Trophoblast cell (in vitro differentiated cells and primary cell): ENCODE measurements at regions not wholly inside any gene's neighbourhood (a gene's known extent, or its start where the extent isn't known, plus 50 kb on each side); places are given as distances from the start of the nearest gene placed in this dataset.

Experiments used
- DNase-seq, 2 donors: peaks; one replicate each; pipeline ENCODE4 v3.0.0-alpha.2; 2016
- H2AFZ ChIP-seq: 2 replicates; pipeline ENCODE4 v1.6.1; 2013; ENCODE audit warnings: low read length, moderate library complexity, mild to moderate bottlenecking; ENCODE audit not compliant: insufficient read depth, poor library complexity
- H2AK5ac ChIP-seq: 2 replicates; pipeline ENCODE4 v1.6.1; 2013; ENCODE audit warnings: mild to moderate bottlenecking, low read length
- H2BK120ac ChIP-seq: 2 replicates; pipeline ENCODE4 v1.6.1; 2013; ENCODE audit warnings: low read length, mild to moderate bottlenecking, moderate library complexity; ENCODE audit not compliant: insufficient read depth, poor library complexity
- H2BK12ac ChIP-seq: 2 replicates; pipeline ENCODE4 v1.6.1; 2013; ENCODE audit warnings: mild to moderate bottlenecking, low read length, moderate library complexity
- H2BK5ac ChIP-seq: 2 replicates; pipeline ENCODE4 v1.6.1; 2013; ENCODE audit warnings: low read length, low read depth, moderate library complexity, mild to moderate bottlenecking; ENCODE audit not compliant: poor library complexity
- H3K14ac ChIP-seq: 2 replicates; pipeline ENCODE4 v1.6.1; 2013; ENCODE audit warnings: mild to moderate bottlenecking, low read length
- H3K18ac ChIP-seq: 2 replicates; pipeline ENCODE4 v1.6.1; 2013; ENCODE audit warnings: mild to moderate bottlenecking, low read length
- H3K23ac ChIP-seq: 2 replicates; pipeline ENCODE4 v1.6.1; 2013; ENCODE audit warnings: low read length
- H3K27ac ChIP-seq: 2 replicates; pipeline ENCODE4 v1.5.1; 2013; ENCODE audit warnings: low read depth, mild to moderate bottlenecking, inconsistent platforms, low read length, moderate library complexity
- H3K27me3 ChIP-seq: 2 replicates; pipeline ENCODE4 v1.6.1; 2013; ENCODE audit warnings: inconsistent platforms, mild to moderate bottlenecking, low read length, moderate library complexity; ENCODE audit not compliant: insufficient read depth
- H3K36me3 ChIP-seq, 2 experiments: 1 replicate in 1 of 2; 2 replicates in 1 of 2; pipeline ENCODE4 v1.6.1; 2013; ENCODE audit warnings: low read length in 2 of 2, mild to moderate bottlenecking in 2 of 2, moderate library complexity in 1 of 2; ENCODE audit not compliant: insufficient read depth in 2 of 2, control insufficient read depth in 1 of 2
- H3K4ac ChIP-seq: 2 replicates; pipeline ENCODE4 v1.6.1; 2013; ENCODE audit warnings: low read depth, mild to moderate bottlenecking, low read length, moderate library complexity
- H3K4me1 ChIP-seq, 2 experiments: 1 replicate in 1 of 2; 2 replicates in 1 of 2; pipeline ENCODE4 v1.6.1; 2013; ENCODE audit warnings: low read length in 2 of 2, mild to moderate bottlenecking in 2 of 2, moderate library complexity in 1 of 2; ENCODE audit not compliant: insufficient read depth in 2 of 2, control insufficient read depth in 1 of 2
- H3K4me2 ChIP-seq: 2 replicates; pipeline ENCODE4 v1.6.1; 2013; ENCODE audit warnings: inconsistent platforms, mild to moderate bottlenecking, low read length, moderate library complexity
- H3K4me3 ChIP-seq: 2 replicates; pipeline ENCODE4 v1.5.1; 2013; ENCODE audit warnings: mild to moderate bottlenecking, low read depth, low read length, inconsistent platforms
- H3K79me1 ChIP-seq: one replicate; pipeline ENCODE4 v1.6.1; 2013; ENCODE audit warnings: low read length
- H3K79me2 ChIP-seq: 2 replicates; pipeline ENCODE4 v1.6.1; 2013; ENCODE audit warnings: low read length, mild to moderate bottlenecking; ENCODE audit not compliant: control insufficient read depth, insufficient read depth, poor library complexity
- H3K9ac ChIP-seq: 2 replicates; pipeline ENCODE4 v1.6.1; 2013; ENCODE audit warnings: mild to moderate bottlenecking, low read length
- H3K9me3 ChIP-seq: 2 replicates; pipeline ENCODE4 v1.6.1; 2013; ENCODE audit warnings: low read depth, mild to moderate bottlenecking, control low read depth, inconsistent platforms, low read length; ENCODE audit not compliant: insufficient read depth
- H4K12ac ChIP-seq: 2 replicates; pipeline ENCODE4 v1.6.1; 2013; ENCODE audit warnings: low read depth, mild to moderate bottlenecking, low read length, moderate library complexity
- H4K8ac ChIP-seq: 2 replicates; pipeline ENCODE4 v1.6.1; 2013; ENCODE audit warnings: low read depth, mild to moderate bottlenecking, low read length, moderate library complexity
- H4K91ac ChIP-seq: one replicate; pipeline ENCODE4 v1.6.1; 2013; ENCODE audit warnings: low read depth, mild to moderate bottlenecking, low read length, moderate library complexity
- WGBS: extraction: QIAGEN DNeasy Blood & Tissue Kit; methylation state at CpG from one replicate; pipeline ENCODE4 v1.1.7; 2013; ENCODE audit warnings: missing lambda C conversion rate; ENCODE audit not compliant: insufficient read length, insufficient coverage; ENCODE audit errors: extremely low coverage; 5-methylcytosine and 5-hydroxymethylcytosine counted together

DNA sequence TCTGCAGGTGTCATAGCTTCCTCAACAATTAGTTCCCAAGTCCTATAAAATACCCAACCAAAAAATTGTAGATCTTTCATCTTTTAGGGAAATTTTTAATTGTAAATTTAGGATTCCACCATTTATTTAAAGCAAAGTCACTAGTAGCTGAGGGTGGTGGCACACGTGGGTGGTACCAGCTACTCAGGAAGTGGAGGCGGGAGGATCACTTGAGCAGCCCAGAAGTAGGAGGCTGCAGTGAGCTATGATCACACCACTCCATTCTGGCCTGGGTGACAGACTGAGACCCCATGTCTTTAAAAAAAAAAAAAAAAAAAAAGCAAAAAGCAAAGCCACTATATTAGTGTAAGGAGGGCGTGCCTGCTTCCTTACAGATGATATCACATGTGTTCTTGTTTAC, 60.3 kb upstream of the GREB1L start:
- Histone ChIP-seq H3K14ac (no peak overlapping the region), H3K9ac (no peak overlapping the region), H4K91ac (no peak overlapping the region), H3K9me3 (no peaks in the 10 kb centered on the region), H2AK5ac (no peak overlapping the region), H2BK120ac (no peak overlapping the region), H2AFZ (no peak overlapping the region), H3K18ac (no peak overlapping the region), H4K12ac (no peak overlapping the region), H2BK12ac (no peak overlapping the region), H3K79me1 (no peaks in the 10 kb centered on the region), H3K23ac (no peak overlapping the region), H3K36me3 (no peaks in the 10 kb centered on the region), H3K4me3 (no peak overlapping the region), H3K4me1 (peaks cover 3 to 9% of the 10 kb centered on the region in 2 experiments), H3K79me2 (no peaks in the 10 kb centered on the region), H3K27ac (no peak overlapping the region), H4K8ac (no peak overlapping the region), H3K4me2 (no peak overlapping the region), H3K4ac (no peak overlapping the region), H3K27me3 (no peaks in the 10 kb centered on the region), H2BK5ac (no peak overlapping the region)
- WGBS, result no CpG with 5 or more reads among the region's 3 CpGs
- DNase-seq, result no peak

DNA sequence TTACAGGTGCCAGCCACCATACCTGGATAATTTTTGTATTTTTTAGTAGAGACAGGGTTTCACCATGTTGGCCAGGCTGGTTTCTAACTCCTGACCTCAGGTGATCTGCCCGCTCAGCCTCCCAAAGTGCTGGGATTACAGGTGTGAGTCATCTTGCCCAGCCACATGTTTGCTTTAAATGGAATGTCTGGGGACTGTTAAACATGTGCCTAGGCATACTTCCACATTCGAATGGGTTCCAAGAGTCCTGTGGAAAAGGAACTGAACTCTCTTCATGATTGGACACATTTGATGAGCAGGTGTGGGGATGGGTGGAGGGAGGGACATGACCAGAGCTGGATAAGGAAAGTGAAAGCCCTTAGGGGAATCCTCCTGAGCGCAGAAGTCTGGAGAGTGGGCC, 58.4 kb upstream of the GREB1L start:
- DNase-seq, result peak; percentile 82 to 89
- H3K36me3 ChIP-seq, result no peaks in the 10 kb centered on the region
- no peak overlapping the region for H4K8ac ChIP-seq
- no peak overlapping the region for H2BK5ac ChIP-seq
- H4K91ac ChIP-seq, result no peak overlapping the region
- H3K18ac ChIP-seq, result no peak overlapping the region
- H3K27me3 ChIP-seq, result no peaks in the 10 kb centered on the region
- no peak overlapping the region for H3K9ac ChIP-seq
- H3K79me1 ChIP-seq, result no peaks in the 10 kb centered on the region
- no peak overlapping the region for H3K23ac ChIP-seq
- H3K4ac ChIP-seq, result no peak overlapping the region
- no peaks in the 10 kb centered on the region for H3K79me2 ChIP-seq
- no peak overlapping the region for H3K14ac ChIP-seq
- no peak overlapping the region for H2AK5ac ChIP-seq
- H3K4me3 ChIP-seq, result no peak overlapping the region
- no peak overlapping the region for H2AFZ ChIP-seq
- H3K9me3 ChIP-seq, result no peaks in the 10 kb centered on the region
- H3K27ac ChIP-seq, result no peak overlapping the region
- H3K4me2 ChIP-seq, result no peak overlapping the region
- H2BK120ac ChIP-seq, result no peak overlapping the region
- no peak overlapping the region for H2BK12ac ChIP-seq
- H3K4me1 ChIP-seq, result peaks cover 3 to 9% of the 10 kb centered on the region in 2 experiments
- WGBS, result no CpG with 5 or more reads among the region's 3 CpGs
- no peak overlapping the region for H4K12ac ChIP-seq

DNA sequence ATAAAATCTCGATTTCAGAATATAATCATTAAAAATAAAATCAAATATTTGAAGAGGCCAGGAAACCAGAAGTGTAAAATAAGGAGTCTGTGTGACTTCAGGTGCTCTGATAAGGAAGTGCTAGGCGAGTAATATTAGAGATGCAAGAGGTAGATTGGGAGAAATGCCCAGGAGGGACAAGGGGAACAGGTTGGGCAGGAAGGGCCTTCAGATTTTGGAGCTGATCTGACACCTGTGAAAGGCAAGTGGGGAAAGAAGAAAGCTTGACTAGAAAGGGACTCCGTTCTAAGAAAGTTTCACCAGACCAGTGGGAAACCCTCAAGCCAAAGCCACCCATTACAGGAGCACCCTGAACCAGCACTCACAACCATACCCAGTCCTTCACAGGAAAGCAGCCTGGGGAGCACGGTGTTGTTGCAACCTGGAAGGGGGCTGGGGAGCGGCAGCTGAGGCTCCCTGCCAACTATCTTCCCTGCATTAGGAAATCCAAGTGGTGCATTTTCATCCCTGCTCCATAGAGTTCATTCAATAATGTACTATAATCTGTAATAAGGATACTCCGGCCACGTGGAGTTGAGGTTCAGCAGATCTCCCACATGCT, 57.5 kb upstream of the GREB1L start:
- H2BK12ac ChIP-seq, result no peak overlapping the region
- H3K36me3 ChIP-seq, result no peaks in the 10 kb centered on the region
- no peak overlapping the region for H2AK5ac ChIP-seq
- no peak overlapping the region for H4K91ac ChIP-seq
- H3K9me3 ChIP-seq, result no peaks in the 10 kb centered on the region
- H4K8ac ChIP-seq, result no peak overlapping the region
- no peak overlapping the region for H2BK120ac ChIP-seq
- no peak overlapping the region for H2BK5ac ChIP-seq
- peak; percentile 72 to 85 for DNase-seq
- H3K23ac ChIP-seq, result no peak overlapping the region
- no peak overlapping the region for H3K9ac ChIP-seq
- no peak overlapping the region for H3K14ac ChIP-seq
- no peaks in the 10 kb centered on the region for H3K79me1 ChIP-seq
- H3K27me3 ChIP-seq, result no peaks in the 10 kb centered on the region
- no peak overlapping the region for H3K27ac ChIP-seq
- H3K79me2 ChIP-seq, result no peaks in the 10 kb centered on the region
- H2AFZ ChIP-seq, result no peak overlapping the region
- H3K4me3 ChIP-seq, result no peak overlapping the region
- H3K4ac ChIP-seq, result no peak overlapping the region
- no peak overlapping the region for H4K12ac ChIP-seq
- H3K4me2 ChIP-seq, result no peak overlapping the region
- 100% methylated on average over 1 of the region's 7 CpGs for WGBS
- no peak overlapping the region for H3K18ac ChIP-seq
- peaks cover 3 to 9% of the 10 kb centered on the region in 2 experiments for H3K4me1 ChIP-seq

DNA sequence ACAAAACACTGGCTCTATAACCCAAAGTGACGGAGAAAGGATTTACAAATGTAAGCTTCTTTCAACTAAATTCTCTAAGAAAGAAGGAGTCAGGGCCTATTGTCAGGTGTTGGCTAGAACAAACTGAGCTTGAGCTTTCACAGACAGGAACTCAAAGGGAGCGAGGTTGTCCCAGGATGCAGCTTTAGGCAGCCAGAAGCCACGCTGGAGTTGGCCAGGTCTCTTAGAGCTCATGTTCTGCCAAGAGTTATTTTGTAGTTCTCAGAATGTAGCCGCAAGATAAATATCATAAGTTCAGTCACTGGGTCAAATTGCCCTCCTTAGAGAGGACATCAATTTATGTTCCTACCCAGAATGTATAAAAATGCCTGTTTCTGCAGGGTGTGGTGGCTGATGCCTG, 54.1 kb upstream of the GREB1L start:
- no peak overlapping the region for H3K18ac ChIP-seq
- no peaks in the 10 kb centered on the region for H3K27me3 ChIP-seq
- DNase-seq, result no peak
- no peak overlapping the region for H3K4me3 ChIP-seq
- H3K14ac ChIP-seq, result no peak overlapping the region
- H3K9ac ChIP-seq, result no peak overlapping the region
- H2BK12ac ChIP-seq, result no peak overlapping the region
- WGBS, result no CpG with 5 or more reads among the region's 4 CpGs
- H3K4me1 ChIP-seq, result peaks cover 3 to 9% of the 10 kb centered on the region in 2 experiments
- H3K4me2 ChIP-seq, result no peak overlapping the region
- H2BK120ac ChIP-seq, result no peak overlapping the region
- H3K27ac ChIP-seq, result no peak overlapping the region
- no peak overlapping the region for H4K12ac ChIP-seq
- H4K91ac ChIP-seq, result no peak overlapping the region
- H2AK5ac ChIP-seq, result no peak overlapping the region
- H2BK5ac ChIP-seq, result no peak overlapping the region
- no peaks in the 10 kb centered on the region for H3K9me3 ChIP-seq
- H3K4ac ChIP-seq, result no peak overlapping the region
- H2AFZ ChIP-seq, result no peak overlapping the region
- no peaks in the 10 kb centered on the region for H3K79me1 ChIP-seq
- H4K8ac ChIP-seq, result no peak overlapping the region
- no peaks in the 10 kb centered on the region for H3K36me3 ChIP-seq
- no peak overlapping the region for H3K23ac ChIP-seq
- H3K79me2 ChIP-seq, result no peaks in the 10 kb centered on the region
